Myocyte (in vitro differentiated cells): ENCODE measurements at regions not wholly inside any gene's neighbourhood (a gene's known extent, or its start where the extent isn't known, plus 50 kb on each side); places are given as distances from the start of the nearest gene placed in this dataset.

Source experiments
- DNase-seq: peaks from one replicate; pipeline ENCODE4 v3.0.0-alpha.2; 2012; ENCODE audit warnings: low read depth

GRCh38 chr7:45450571-45451204, 123.5 kb upstream of the ADCY1 start:
- no peak for DNase-seq

- DNase-seq, result no peak
Measured at GRCh38 chr7:45451342-45452035, 122.7 kb upstream of the ADCY1 start.

GRCh38 chr7:45454771-45455170, 119.4 kb upstream of the ADCY1 start:
- no peak for DNase-seq

GRCh38 chr7:45455662-45456061, 118.5 kb upstream of the ADCY1 start:
- no peak for DNase-seq

- no peak for DNase-seq
Measured at GRCh38 chr7:45456105-45456504, 118.1 kb upstream of the ADCY1 start.

GRCh38 chr7:45456747-45457524, 117.2 kb upstream of the ADCY1 start:
- DNase-seq, result peak; percentile 33

GRCh38 chr7:45457591-45457990, 116.6 kb upstream of the ADCY1 start:
- DNase-seq, result peak; percentile 72

GRCh38 chr7:45459476-45459875, 114.7 kb upstream of the ADCY1 start:
- no peak for DNase-seq

GRCh38 chr7:45460379-45460778, 113.8 kb upstream of the ADCY1 start:
- DNase-seq, result no peak

GRCh38 chr7:45461026-45461425, 113.1 kb upstream of the ADCY1 start:
- DNase-seq, result no peak

- peak; percentile 26 for DNase-seq
Measured at GRCh38 chr7:45469103-45469502, 105.1 kb upstream of the ADCY1 start.

GRCh38 chr7:45470031-45470430, 104.1 kb upstream of the ADCY1 start:
- no peak for DNase-seq

GRCh38 chr7:45479781-45480180, 94.4 kb upstream of the ADCY1 start:
- no peak for DNase-seq

GRCh38 chr7:45482451-45482850, 91.7 kb upstream of the ADCY1 start:
- DNase-seq, result no peak

GRCh38 chr7:45484094-45484493, 90.1 kb upstream of the ADCY1 start:
- DNase-seq, result no peak

- DNase-seq, result no peak
Measured at GRCh38 chr7:45486575-45486974, 87.6 kb upstream of the ADCY1 start.

GRCh38 chr7:45494885-45495284, 79.3 kb upstream of the ADCY1 start:
- no peak for DNase-seq

- no peak for DNase-seq
Measured at GRCh38 chr7:45495618-45496017, 78.5 kb upstream of the ADCY1 start.

- DNase-seq, result no peak
Measured at GRCh38 chr7:45500257-45500656, 73.9 kb upstream of the ADCY1 start.

GRCh38 chr7:45501791-45502190, 72.4 kb upstream of the ADCY1 start:
- DNase-seq, result no peak

GRCh38 chr7:45506059-45506458, 68.1 kb upstream of the ADCY1 start:
- no peak for DNase-seq

- no peak for DNase-seq
Measured at GRCh38 chr7:45509222-45509621, 64.9 kb upstream of the ADCY1 start.
